HUES48 (cell line): ENCODE measurements at regions not wholly inside any gene's neighbourhood (a gene's known extent, or its start where the extent isn't known, plus 50 kb on each side); places are given as distances from the start of the nearest gene placed in this dataset.
"Not testable (repeated sequence)": the region's sequence is repeated elsewhere in the genome, so short reads cannot be mapped to it uniquely, and the experiment has no call there.

ENCODE experiments used
- H3K27ac ChIP-seq: one replicate; pipeline ENCODE4 v1.7.0; 2013; ENCODE audit warnings: low read depth, low read length, inconsistent platforms
- H3K27me3 ChIP-seq: 2 replicates; pipeline ENCODE4 v1.6.1; 2013; ENCODE audit warnings: mild to moderate bottlenecking, low read length; ENCODE audit not compliant: control insufficient read depth, insufficient read depth
- H3K36me3 ChIP-seq: 2 replicates; pipeline ENCODE4 v1.6.1; 2013; ENCODE audit warnings: low read length; ENCODE audit not compliant: control insufficient read depth, insufficient read depth
- H3K4me1 ChIP-seq: 2 replicates; pipeline ENCODE4 v1.6.1; 2013; ENCODE audit warnings: mild to moderate bottlenecking, low read length; ENCODE audit not compliant: control insufficient read depth, insufficient read depth
- H3K4me3 ChIP-seq: 2 replicates; pipeline ENCODE4 v1.5.1; 2013; ENCODE audit warnings: mild to moderate bottlenecking, low read depth, low read length
- H3K9ac ChIP-seq: 2 replicates; pipeline ENCODE4 v1.6.1; 2013; ENCODE audit warnings: mild to moderate bottlenecking, low read depth, low read length, moderate library complexity
- H3K9me3 ChIP-seq: 2 replicates; pipeline ENCODE4 v1.6.1; 2013; ENCODE audit warnings: low read length; ENCODE audit not compliant: control insufficient read depth, insufficient read depth

GRCh38 chrX:7641141-7641540 is 201.8 kb upstream of the VCX start:
- 0 out of 2 replicates have a peak, but pooled peaks cover 4% of the 10 kb centered on the region for H3K9me3 ChIP-seq
- no peaks in the 10 kb centered on the region for H3K27me3 ChIP-seq
- H3K4me3 ChIP-seq: no peak overlapping the region
- no peak overlapping the region for H3K27ac ChIP-seq
- no peak overlapping the region for H3K9ac ChIP-seq
- H3K36me3 ChIP-seq: no peaks in the 10 kb centered on the region
- H3K4me1 ChIP-seq: peaks cover 8% of the 10 kb centered on the region

- 0 out of 2 replicates have a peak, but pooled peaks cover 4% of the 10 kb centered on the region for H3K9me3 ChIP-seq
- H3K4me1 ChIP-seq: peaks cover 8% of the 10 kb centered on the region
- H3K36me3 ChIP-seq: no peaks in the 10 kb centered on the region
- no peak overlapping the region for H3K4me3 ChIP-seq
- no peak overlapping the region for H3K9ac ChIP-seq
- no peak overlapping the region for H3K27ac ChIP-seq
- no peaks in the 10 kb centered on the region for H3K27me3 ChIP-seq
Measured at GRCh38 chrX:7640392-7640791, 202.6 kb upstream of the VCX start.

GRCh38 chrX:7638078-7638710 is 204.8 kb upstream of the VCX start:
- no peaks in the 10 kb centered on the region for H3K27me3 ChIP-seq
- H3K4me3 ChIP-seq: no peak overlapping the region
- no peaks in the 10 kb centered on the region for H3K36me3 ChIP-seq
- peaks cover 5% of the 10 kb centered on the region for H3K4me1 ChIP-seq
- no peak overlapping the region for H3K27ac ChIP-seq
- no peak overlapping the region for H3K9ac ChIP-seq
- H3K9me3 ChIP-seq: 0 out of 2 replicates have a peak, but pooled peaks cover 4% of the 10 kb centered on the region

GRCh38 chrX:7637066-7637465 is 205.9 kb upstream of the VCX start:
- Histone ChIP-seq H3K36me3 (no peaks in the 10 kb centered on the region), H3K27ac (no peak overlapping the region), H3K4me3 (no peak overlapping the region), H3K4me1 (no peaks in the 10 kb centered on the region), H3K27me3 (no peaks in the 10 kb centered on the region), H3K9ac (no peak overlapping the region), H3K9me3 (0 out of 2 replicates have a peak, but pooled peaks cover 4% of the 10 kb centered on the region)

- Histone ChIP-seq H3K36me3 (no peaks in the 10 kb centered on the region), H3K4me3 (no peak overlapping the region), H3K4me1 (no peaks in the 10 kb centered on the region), H3K9me3 (0 out of 2 replicates have a peak, but pooled peaks cover 4% of the 10 kb centered on the region), H3K9ac (no peak overlapping the region), H3K27ac (no peak overlapping the region), H3K27me3 (no peaks in the 10 kb centered on the region)
Measured at GRCh38 chrX:7635604-7636003, 207.4 kb upstream of the VCX start.

- Histone ChIP-seq H3K9me3 (no peaks in the 10 kb centered on the region), H3K4me1 (no peaks in the 10 kb centered on the region), H3K4me3 (no peak overlapping the region)
Measured at GRCh38 chrX:7620560-7620959, 222.4 kb upstream of the VCX start.

GRCh38 chrX:7617994-7618393 is 225.0 kb upstream of the VCX start:
- Histone ChIP-seq H3K9me3 (no peaks in the 10 kb centered on the region), H3K4me3 (no peak overlapping the region), H3K36me3 (no peaks in the 10 kb centered on the region), H3K9ac (no peak overlapping the region), H3K27me3 (no peaks in the 10 kb centered on the region), H3K27ac (no peak overlapping the region), H3K4me1 (no peaks in the 10 kb centered on the region)

More at GRCh38 chrX:7620560-7620959, 222.4 kb upstream of the VCX start:
- Histone ChIP-seq H3K36me3 (no peaks in the 10 kb centered on the region), H3K27me3 (no peaks in the 10 kb centered on the region), H3K9ac (no peak overlapping the region), H3K27ac (no peak overlapping the region)

GRCh38 chrX:7614616-7615015 is 228.4 kb upstream of the VCX start:
- no peaks in the 10 kb centered on the region for H3K4me1 ChIP-seq
- H3K27ac ChIP-seq: no peak overlapping the region
- H3K9ac ChIP-seq: no peak overlapping the region

GRCh38 chrX:7608625-7609024 is 234.3 kb upstream of the VCX start:
- H3K9ac ChIP-seq, H3K27ac ChIP-seq, H3K36me3 ChIP-seq, H3K4me3 ChIP-seq, H3K27me3 ChIP-seq, H3K9me3 ChIP-seq, H3K4me1 ChIP-seq: not testable (repeated sequence)

More at GRCh38 chrX:7614616-7615015, 228.4 kb upstream of the VCX start:
- no peaks in the 10 kb centered on the region for H3K27me3 ChIP-seq
- no peaks in the 10 kb centered on the region for H3K9me3 ChIP-seq
- no peak overlapping the region for H3K4me3 ChIP-seq
- no peaks in the 10 kb centered on the region for H3K36me3 ChIP-seq

- H3K36me3 ChIP-seq: no peaks in the 10 kb centered on the region
- H3K4me1 ChIP-seq: no peaks in the 10 kb centered on the region
- H3K9ac ChIP-seq: no peak overlapping the region
- H3K27ac ChIP-seq: no peak overlapping the region
- no peak overlapping the region for H3K4me3 ChIP-seq
- peaks cover 14% of the 10 kb centered on the region for H3K9me3 ChIP-seq
- no peaks in the 10 kb centered on the region for H3K27me3 ChIP-seq
Measured at GRCh38 chrX:7606039-7606652, 236.8 kb upstream of the VCX start.

GRCh38 chrX:7603387-7603786 is 239.6 kb upstream of the VCX start:
- H3K27ac ChIP-seq: no peak overlapping the region

More at GRCh38 chrX:7603387-7603786, 239.6 kb upstream of the VCX start:
- Histone ChIP-seq H3K9ac (no peak overlapping the region), H3K4me3 (no peak overlapping the region), H3K9me3 (peaks cover 14% of the 10 kb centered on the region), H3K36me3 (no peaks in the 10 kb centered on the region), H3K27me3 (no peaks in the 10 kb centered on the region), H3K4me1 (no peaks in the 10 kb centered on the region)
